ENCODE measurements at regions not wholly inside any gene's neighbourhood (a gene's known extent, or its start where the extent isn't known, plus 50 kb on each side); places are given as distances from the start of the nearest gene placed in this dataset.

- TF ChIP-seq, protein P1, sequence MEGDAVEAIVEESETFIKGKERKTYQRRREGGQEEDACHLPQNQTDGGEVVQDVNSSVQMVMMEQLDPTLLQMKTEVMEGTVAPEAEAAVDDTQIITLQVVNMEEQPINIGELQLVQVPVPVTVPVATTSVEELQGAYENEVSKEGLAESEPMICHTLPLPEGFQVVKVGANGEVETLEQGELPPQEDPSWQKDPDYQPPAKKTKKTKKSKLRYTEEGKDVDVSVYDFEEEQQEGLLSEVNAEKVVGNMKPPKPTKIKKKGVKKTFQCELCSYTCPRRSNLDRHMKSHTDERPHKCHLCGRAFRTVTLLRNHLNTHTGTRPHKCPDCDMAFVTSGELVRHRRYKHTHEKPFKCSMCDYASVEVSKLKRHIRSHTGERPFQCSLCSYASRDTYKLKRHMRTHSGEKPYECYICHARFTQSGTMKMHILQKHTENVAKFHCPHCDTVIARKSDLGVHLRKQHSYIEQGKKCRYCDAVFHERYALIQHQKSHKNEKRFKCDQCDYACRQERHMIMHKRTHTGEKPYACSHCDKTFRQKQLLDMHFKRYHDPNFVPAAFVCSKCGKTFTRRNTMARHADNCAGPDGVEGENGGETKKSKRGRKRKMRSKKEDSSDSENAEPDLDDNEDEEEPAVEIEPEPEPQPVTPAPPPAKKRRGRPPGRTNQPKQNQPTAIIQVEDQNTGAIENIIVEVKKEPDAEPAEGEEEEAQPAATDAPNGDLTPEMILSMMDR (conservative IDR thresholded peaks at IDR 0.05 in 1 of 2, IDR thresholded peaks at IDR 0.05 in 1 of 2; ENCODE audit: extremely low read depth in 1 of 2, insufficient read depth in 1 of 2, low read depth in 1 of 2, low read length in 2 of 2), result no peak
- TF ChIP-seq EZH2 (IDR thresholded peaks at IDR 0.05; ENCODE audit: borderline replicate concordance, low read length), result no peak
Observed at GRCh38 chr9:115601434-115601833, 483.5 kb upstream of the TNC start.

All from mammary epithelial cell (primary cell).